GM12878 (cell line): ENCODE measurements at regions not wholly inside any gene's neighbourhood (a gene's known extent, or its start where the extent isn't known, plus 50 kb on each side); places are given as distances from the start of the nearest gene placed in this dataset.

Experiments
- ATAC-seq: fragments of 200-7000 bp; cut with Tn5 transposase; 3 replicates; pipeline ENCODE4 v1.9.1; 2020; ENCODE audit warnings: mild to moderate bottlenecking, moderate library complexity
- BruUV-seq: library from RNA; stranded (reverse); fragments of 400-500 nt; replicated peaks from 2 replicates; lab custom pipeline; 2021; lab: Mats Ljungman, UMichigan
- CTCF ChIA-PET: fragments of 300-600 bp; sonication (Branson Sonifier 250); formaldehyde crosslinking; extraction: SDS; loops from one replicate; lab custom pipeline; 2021; ENCODE audit warnings: inconsistent platforms; lab: Yijun Ruan, JAX
- POLR2A ChIA-PET: fragments of 350-600 bp; formaldehyde crosslinking; extraction: SDS; loops from one replicate; lab custom pipeline; 2021; ENCODE audit warnings: inconsistent platforms; lab: Charles Lee
- RAD21 ChIA-PET: fragments of 300-600 bp; sonication (Branson Sonifier 250); formaldehyde crosslinking; loops from one replicate; lab custom pipeline; 2023; ENCODE audit warnings: antibody characterized with exemption; ENCODE audit not compliant: unreplicated experiment; lab: Charles Lee
- SMC1A ChIA-PET: fragments of 300-600 bp; sonication (Branson Sonifier 250); formaldehyde crosslinking; loops from one replicate; lab custom pipeline; 2023; ENCODE audit not compliant: unreplicated experiment, uncharacterized antibody; lab: Charles Lee
- DNase-seq: peaks from one replicate; pipeline ENCODE4 v3.0.0-alpha.2; 2011; ENCODE audit warnings: low read depth, low spot score
- FAIRE-seq: peaks from 3 replicates; lab custom pipeline; 2011; peaks lifted over from hg19 to GRCh38; lab: Jason Lieb, UNC
- H2AFZ ChIP-seq: 2 replicates; pipeline ENCODE4 v1.6.0; 2011; ENCODE audit warnings: low read depth, low read length, control low read depth; ENCODE audit not compliant: control insufficient read depth
- H3K27ac ChIP-seq: 2 replicates; pipeline ENCODE4 v1.5.1; 2011; ENCODE audit warnings: control low read depth; ENCODE audit not compliant: control insufficient read depth, insufficient read depth
- H3K27me3 ChIP-seq, 2 experiments: replicated peaks in 1 of 2; 2 replicates each; pipeline versions ENCODE4 v1.6.0 to v1.6.1; 2011; ENCODE audit warnings: low read length in 1 of 2; ENCODE audit not compliant: control insufficient read depth in 2 of 2, insufficient read depth in 2 of 2
- H3K36me3 ChIP-seq, 2 experiments: 2 replicates each; pipeline ENCODE4 v1.5.1; 2011; ENCODE audit warnings: low read length in 1 of 2; ENCODE audit not compliant: control insufficient read depth in 2 of 2, insufficient read depth in 2 of 2
- H3K4me1 ChIP-seq: 2 replicates; pipeline ENCODE4 v1.6.1; 2011; ENCODE audit warnings: mild to moderate bottlenecking, low read length, moderate library complexity, mixed read lengths; ENCODE audit not compliant: control insufficient read depth, insufficient read depth
- H3K4me2 ChIP-seq: 2 replicates; pipeline ENCODE4 v1.6.0; 2011; ENCODE audit warnings: control low read depth; ENCODE audit not compliant: control insufficient read depth, insufficient read depth
- H3K4me3 ChIP-seq: fragments of 200-600 bp; sonication (generic); 2 replicates; pipeline ENCODE4 v1.5.1; 2016
- H3K79me2 ChIP-seq: 2 replicates; pipeline ENCODE4 v1.6.0; 2011; ENCODE audit warnings: low read length; ENCODE audit not compliant: control insufficient read depth, insufficient read depth
- H3K9ac ChIP-seq: 2 replicates; pipeline ENCODE4 v1.8.0; 2011; ENCODE audit warnings: low read length, control low read depth, mixed read lengths; ENCODE audit not compliant: control insufficient read depth, insufficient read depth
- H3K9me3 ChIP-seq: replicated peaks from 3 replicates; pipeline ENCODE4 v1.5.1; 2011; ENCODE audit warnings: mild to moderate bottlenecking, low read length; ENCODE audit not compliant: control insufficient read depth, insufficient read depth
- H4K20me1 ChIP-seq: 2 replicates; pipeline ENCODE4 v1.6.0; 2011; ENCODE audit not compliant: control insufficient read depth, insufficient read depth
- CHD4 ChIP-seq: fragments of 200-600 bp; sonication (generic); IDR thresholded peaks from 2 replicates; pipeline ENCODE4 v1.6.1; 2016; ENCODE audit warnings: mild to moderate bottlenecking
- E4F1 ChIP-seq: fragments of 450-650 bp; IDR thresholded peaks from 2 replicates; pipeline ENCODE4 v1.6.1; 2018; ENCODE audit warnings: borderline replicate concordance, mild to moderate bottlenecking; ENCODE audit not compliant: partially characterized antibody
- GATAD2B ChIP-seq: fragments of 450-650 bp; conservative IDR thresholded peaks from 2 replicates; pipeline ENCODE4 v1.6.1; 2017; ENCODE audit warnings: low read depth, mild to moderate bottlenecking, moderate library complexity
- KAT2A ChIP-seq: conservative IDR thresholded peaks from 2 replicates; pipeline ENCODE4 v1.6.1; 2011; ENCODE audit warnings: low read depth, low read length; ENCODE audit not compliant: control insufficient read depth
- MTA3 ChIP-seq: IDR thresholded peaks from 2 replicates; pipeline ENCODE4 v1.6.1; 2012; ENCODE audit warnings: low read length, inconsistent platforms, borderline replicate concordance
- PML ChIP-seq: IDR thresholded peaks from 2 replicates; pipeline ENCODE4 v1.6.1; 2012; ENCODE audit warnings: low read length, inconsistent platforms
- POLR2AphosphoS2 ChIP-seq: IDR thresholded peaks from 2 replicates; pipeline ENCODE4 v1.6.1; 2011; ENCODE audit warnings: low read depth, mild to moderate bottlenecking, low read length, improper control_type of control experiment, moderate library complexity
- RFX5 ChIP-seq: IDR thresholded peaks from 2 replicates; pipeline ENCODE4 v1.6.1; 2011; ENCODE audit warnings: low read depth, low read length, improper control_type of control experiment
- SMAD5 ChIP-seq: IDR thresholded peaks from 2 replicates; pipeline ENCODE4 v1.6.1; 2016; ENCODE audit warnings: antibody characterized with exemption, low read depth
- whole genome bisulfite sequencing: methylation state at CpG from one replicate; pipeline ENCODE4 v1.1.6; 2016; ENCODE audit warnings: low lambda C conversion rate; ENCODE audit not compliant: insufficient replicate concordance, insufficient coverage; ENCODE audit errors: missing lambda C conversion rate; 5-methylcytosine and 5-hydroxymethylcytosine counted together
- in situ Hi-C: fragments of 300-500 bp; cut with MboI; formaldehyde crosslinking; loops from 9 replicates; pipeline ENCODE4 v1.14.3; 2018; ENCODE audit warnings: mixed read lengths
- intact Hi-C: fragments of 100-400 bp; cut with micrococcal nuclease; formaldehyde crosslinking; loops from one replicate; pipeline ENCODE4 v1.14.2; 2022; ENCODE audit not compliant: unreplicated experiment
- TF ChIP-seq, protein P1 (sequence below): fragments of 450-650 bp; IDR thresholded peaks from 2 replicates; pipeline ENCODE4 v1.6.1; 2018; ENCODE audit warnings: mild to moderate bottlenecking, low read depth, moderate library complexity; ENCODE audit not compliant: partially characterized antibody
- TF ChIP-seq, protein P2 (sequence below): fragments of 450-650 bp; IDR thresholded peaks from 2 replicates; pipeline ENCODE4 v1.6.1; 2016; ENCODE audit warnings: mild to moderate bottlenecking
- TF ChIP-seq, protein P3 (sequence below), 3 experiments: IDR thresholded peaks in 2 of 3; conservative IDR thresholded peaks in 1 of 3; 2 replicates each; pipeline ENCODE4 v1.5.1; 2011; ENCODE audit warnings: low read depth in 3 of 3, low read length in 3 of 3, mild to moderate bottlenecking in 3 of 3, control low read depth in 2 of 3, moderate library complexity in 2 of 3, inconsistent platforms in 1 of 3, mixed read lengths in 1 of 3; ENCODE audit not compliant: control insufficient read depth in 2 of 3, insufficient read depth in 1 of 3; ENCODE audit errors: extremely low read depth in 1 of 3

DNA sequence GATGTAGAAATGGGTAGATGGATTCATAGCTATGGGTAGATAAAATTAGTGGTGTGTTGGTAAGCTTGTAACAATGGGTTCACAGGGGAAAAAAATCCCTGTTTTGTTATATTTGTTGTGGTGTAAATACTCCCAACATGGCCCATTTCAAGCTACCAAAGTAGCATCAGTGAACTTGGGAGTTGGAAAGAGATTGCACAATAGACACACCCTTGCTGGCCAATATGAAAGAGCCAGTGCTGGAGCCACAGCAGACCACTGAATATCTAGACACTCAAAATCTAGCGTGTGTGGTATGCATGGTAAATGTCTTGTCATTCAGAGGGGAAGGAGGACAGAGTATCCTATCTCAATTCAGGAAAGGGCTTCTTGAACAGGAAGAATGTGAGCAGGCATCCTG is 565.1 kb upstream of the SALL1 start (continued):
- no peak for TF ChIP-seq E4F1
- no peak for TF ChIP-seq GATAD2B
- TF ChIP-seq, protein P1, sequence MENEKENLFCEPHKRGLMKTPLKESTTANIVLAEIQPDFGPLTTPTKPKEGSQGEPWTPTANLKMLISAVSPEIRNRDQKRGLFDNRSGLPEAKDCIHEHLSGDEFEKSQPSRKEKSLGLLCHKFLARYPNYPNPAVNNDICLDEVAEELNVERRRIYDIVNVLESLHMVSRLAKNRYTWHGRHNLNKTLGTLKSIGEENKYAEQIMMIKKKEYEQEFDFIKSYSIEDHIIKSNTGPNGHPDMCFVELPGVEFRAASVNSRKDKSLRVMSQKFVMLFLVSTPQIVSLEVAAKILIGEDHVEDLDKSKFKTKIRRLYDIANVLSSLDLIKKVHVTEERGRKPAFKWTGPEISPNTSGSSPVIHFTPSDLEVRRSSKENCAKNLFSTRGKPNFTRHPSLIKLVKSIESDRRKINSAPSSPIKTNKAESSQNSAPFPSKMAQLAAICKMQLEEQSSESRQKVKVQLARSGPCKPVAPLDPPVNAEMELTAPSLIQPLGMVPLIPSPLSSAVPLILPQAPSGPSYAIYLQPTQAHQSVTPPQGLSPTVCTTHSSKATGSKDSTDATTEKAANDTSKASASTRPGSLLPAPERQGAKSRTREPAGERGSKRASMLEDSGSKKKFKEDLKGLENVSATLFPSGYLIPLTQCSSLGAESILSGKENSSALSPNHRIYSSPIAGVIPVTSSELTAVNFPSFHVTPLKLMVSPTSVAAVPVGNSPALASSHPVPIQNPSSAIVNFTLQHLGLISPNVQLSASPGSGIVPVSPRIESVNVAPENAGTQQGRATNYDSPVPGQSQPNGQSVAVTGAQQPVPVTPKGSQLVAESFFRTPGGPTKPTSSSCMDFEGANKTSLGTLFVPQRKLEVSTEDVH: no peak
- TF ChIP-seq, protein P2, sequence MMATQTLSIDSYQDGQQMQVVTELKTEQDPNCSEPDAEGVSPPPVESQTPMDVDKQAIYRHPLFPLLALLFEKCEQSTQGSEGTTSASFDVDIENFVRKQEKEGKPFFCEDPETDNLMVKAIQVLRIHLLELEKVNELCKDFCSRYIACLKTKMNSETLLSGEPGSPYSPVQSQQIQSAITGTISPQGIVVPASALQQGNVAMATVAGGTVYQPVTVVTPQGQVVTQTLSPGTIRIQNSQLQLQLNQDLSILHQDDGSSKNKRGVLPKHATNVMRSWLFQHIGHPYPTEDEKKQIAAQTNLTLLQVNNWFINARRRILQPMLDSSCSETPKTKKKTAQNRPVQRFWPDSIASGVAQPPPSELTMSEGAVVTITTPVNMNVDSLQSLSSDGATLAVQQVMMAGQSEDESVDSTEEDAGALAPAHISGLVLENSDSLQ: no peak
- no peak for TF ChIP-seq CHD4
- no peak for TF ChIP-seq SMAD5
- no peak for TF ChIP-seq PML
- TF ChIP-seq, all 136 proteins: peak for 0

DNA sequence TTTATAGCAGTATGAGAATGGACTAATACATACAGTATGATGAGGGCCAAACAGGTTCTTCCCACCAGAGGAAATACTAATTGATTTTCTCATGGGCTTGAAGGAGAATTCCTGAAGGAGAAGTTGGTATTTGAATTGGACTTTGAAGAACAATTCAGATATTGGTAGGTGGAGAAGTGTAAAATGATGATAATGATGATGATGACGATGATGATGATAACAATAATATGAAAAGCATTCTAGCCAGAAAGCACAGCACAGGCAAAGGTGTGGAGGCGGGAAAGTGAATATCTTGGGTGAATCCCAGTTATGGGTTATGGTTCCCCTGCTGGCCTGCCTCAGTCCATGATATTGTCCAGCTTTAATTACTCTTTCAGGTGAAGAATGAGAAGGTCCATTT is 562.4 kb upstream of the SALL1 start:
- CTCF ChIA-PET: no interaction called here
- no peak for TF ChIP-seq POLR2AphosphoS2
- TF ChIP-seq MTA3: no peak
- TF ChIP-seq, protein P3, sequence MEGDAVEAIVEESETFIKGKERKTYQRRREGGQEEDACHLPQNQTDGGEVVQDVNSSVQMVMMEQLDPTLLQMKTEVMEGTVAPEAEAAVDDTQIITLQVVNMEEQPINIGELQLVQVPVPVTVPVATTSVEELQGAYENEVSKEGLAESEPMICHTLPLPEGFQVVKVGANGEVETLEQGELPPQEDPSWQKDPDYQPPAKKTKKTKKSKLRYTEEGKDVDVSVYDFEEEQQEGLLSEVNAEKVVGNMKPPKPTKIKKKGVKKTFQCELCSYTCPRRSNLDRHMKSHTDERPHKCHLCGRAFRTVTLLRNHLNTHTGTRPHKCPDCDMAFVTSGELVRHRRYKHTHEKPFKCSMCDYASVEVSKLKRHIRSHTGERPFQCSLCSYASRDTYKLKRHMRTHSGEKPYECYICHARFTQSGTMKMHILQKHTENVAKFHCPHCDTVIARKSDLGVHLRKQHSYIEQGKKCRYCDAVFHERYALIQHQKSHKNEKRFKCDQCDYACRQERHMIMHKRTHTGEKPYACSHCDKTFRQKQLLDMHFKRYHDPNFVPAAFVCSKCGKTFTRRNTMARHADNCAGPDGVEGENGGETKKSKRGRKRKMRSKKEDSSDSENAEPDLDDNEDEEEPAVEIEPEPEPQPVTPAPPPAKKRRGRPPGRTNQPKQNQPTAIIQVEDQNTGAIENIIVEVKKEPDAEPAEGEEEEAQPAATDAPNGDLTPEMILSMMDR (IDR thresholded peaks at IDR 0.05 in 2 of 3, conservative IDR thresholded peaks at IDR 0.05 in 1 of 3; ENCODE audit: control insufficient read depth in 2 of 3, extremely low read depth in 1 of 3, insufficient read depth in 1 of 3, low read depth in 3 of 3, low read length in 3 of 3): no peak
- TF ChIP-seq RFX5: no peak
- no peak for TF ChIP-seq KAT2A
- no peak overlapping the region for H2AFZ ChIP-seq
- 16% methylated on average over 2 of the region's 2 CpGs for WGBS
- H3K9ac ChIP-seq: no peak overlapping the region
- in situ Hi-C loops: no loop called here
- H4K20me1 ChIP-seq: no peaks in the 10 kb centered on the region
- H3K27ac ChIP-seq: no peak overlapping the region
- H3K4me1 ChIP-seq: no peaks in the 10 kb centered on the region
- DNase-seq: no peak
- FAIRE-seq: no peak
- H3K4me2 ChIP-seq: no peak overlapping the region
- SMC1A ChIA-PET: no interaction called here
- no peaks in the 10 kb centered on the region for H3K36me3 ChIP-seq
- H3K4me3 ChIP-seq: no peak overlapping the region
- ATAC-seq: no peak
- POLR2A ChIA-PET: no interaction called here
- H3K9me3 ChIP-seq: no peaks in the 10 kb centered on the region
- intact Hi-C loops: no loop called here
- BruUV-seq: no TSS peak
- no peaks in the 10 kb centered on the region for H3K79me2 ChIP-seq
- RAD21 ChIA-PET: no interaction called here
- H3K27me3 ChIP-seq: no peaks in the 10 kb centered on the region
